Spleen (tissue), 11 donors: ENCODE measurements at regions not wholly inside any gene's neighbourhood (a gene's known extent, or its start where the extent isn't known, plus 50 kb on each side); places are given as distances from the start of the nearest gene placed in this dataset.

Experiments used
- DNase-seq: peaks from one replicate; pipeline ENCODE4 v3.0.0-alpha.2; 2020
- H3K27ac ChIP-seq, 8 donors: fragments of 200-600 bp; sonication (generic) in 7 of 8; 1 replicate in 4 of 8; 2 replicates in 4 of 8; pipeline versions ENCODE4 v1.5.0 to v1.8.0; 2016 to 2021; ENCODE audit warnings: inconsistent platforms in 4 of 8, mild to moderate bottlenecking in 4 of 8, moderate library complexity in 1 of 8
- H3K27me3 ChIP-seq, 7 donors: fragments of 200-600 bp; sonication (generic) in 6 of 7; replicated peaks in 1 of 7; 1 replicate in 4 of 7; 2 replicates in 3 of 7; pipeline versions ENCODE4 v1.5.0 to v1.8.0; 2016 to 2021; ENCODE audit warnings: inconsistent platforms in 3 of 7, mild to moderate bottlenecking in 1 of 7
- H3K36me3 ChIP-seq, 6 donors: fragments of 200-600 bp; sonication (generic) in 5 of 6; 1 replicate in 4 of 6; 2 replicates in 2 of 6; pipeline versions ENCODE4 v1.5.0 to v1.8.0; 2016 to 2021; ENCODE audit warnings: inconsistent platforms in 2 of 6
- H3K4me1 ChIP-seq, 6 donors: fragments of 200-600 bp; sonication (generic) in 5 of 6; 1 replicate in 3 of 6; 2 replicates in 3 of 6; pipeline versions ENCODE4 v1.5.0 to v1.8.0; 2016 to 2021; ENCODE audit warnings: inconsistent platforms in 3 of 6
- H3K4me3 ChIP-seq, 8 donors: fragments of 200-600 bp; sonication (generic) in 7 of 8; 1 replicate in 4 of 8; 2 replicates in 4 of 8; pipeline versions ENCODE4 v1.5.0 to v1.8.0; 2016 to 2021; ENCODE audit warnings: inconsistent platforms in 4 of 8, mild to moderate bottlenecking in 4 of 8, moderate library complexity in 2 of 8
- H3K9me3 ChIP-seq, 8 donors: fragments of 200-600 bp; sonication (generic) in 7 of 8; 1 replicate in 4 of 8; 2 replicates in 4 of 8; pipeline versions ENCODE4 v1.5.0 to v1.8.0; 2016 to 2021; ENCODE audit warnings: inconsistent platforms in 4 of 8
- CTCF ChIP-seq, 11 experiments: fragments of 200-600 bp in 7 of 11; fragments of 450-650 bp in 4 of 11; sonication (generic) in 4 of 11; IDR thresholded peaks in 8 of 11; conservative IDR thresholded peaks in 3 of 11; 1 replicate in 7 of 11; 2 replicates in 4 of 11; pipeline versions ENCODE4 v1.4.0 to v1.8.0; 2016 to 2021; ENCODE audit warnings: antibody characterized with exemption in 11 of 11, inconsistent platforms in 4 of 11, mild to moderate bottlenecking in 1 of 11
- POLR2A ChIP-seq, 3 donors: fragments of 450-650 bp; IDR thresholded peaks; one replicate each; pipeline ENCODE4 v1.5.1; 2017; ENCODE audit warnings: antibody characterized with exemption in 3 of 3, mild to moderate bottlenecking in 1 of 3
- POLR2AphosphoS5 ChIP-seq, 3 donors: sonication (generic); formaldehyde crosslinking; IDR thresholded peaks; one replicate each; pipeline ENCODE4 v1.5.1; 2017; ENCODE audit warnings: antibody characterized with exemption in 3 of 3
- WGBS, 5 donors: extraction: QIAGEN DNeasy Blood & Tissue Kit in 3 of 5; methylation state at CpG; one replicate each; pipeline versions ENCODE4 v1.1.5 to v1.1.7; 2013 to 2018; 5-methylcytosine and 5-hydroxymethylcytosine counted together
- intact Hi-C: fragments of 100-400 bp; cut with DNase I; formaldehyde crosslinking; loops from one replicate; pipeline ENCODE4 v1.15.0; 2023; ENCODE audit warnings: low total_unique reads
- donor health status: healthy with polysubstance abuse.
- donor health status: DM: no; HTN: no; CAD: no; lungs with moderate emphysema.
- donor health status: DM: no; HTN: no; CAD: no.
- donor health status: Bipolar disorder and iron deficiency.
- donor health status: healthy.
- donor health status: DM: no; HTN: no; CAD: no.
- donor health status: DM: yes; HTN: yes; CAD: no.

- 32 to 61% (median 57%) methylated on average over 2 of the region's 2 CpGs for WGBS, 5 donors
- intact Hi-C loops: no loop called here
- no peak overlapping the region for H3K4me3 ChIP-seq
- H3K4me1 ChIP-seq: no peaks in the 10 kb centered on the region
- TF ChIP-seq POLR2AphosphoS5 (IDR thresholded peaks at IDR 0.05) (no peak), CTCF (IDR thresholded peaks at IDR 0.05 in 8 of 11, conservative IDR thresholded peaks at IDR 0.05 in 3 of 11) (no peak), POLR2A (IDR thresholded peaks at IDR 0.05) (no peak)
- no peak overlapping the region for H3K27ac ChIP-seq
- DNase-seq: no peak
- no peaks in the 10 kb centered on the region for H3K36me3 ChIP-seq
- no peaks in the 10 kb centered on the region for H3K27me3 ChIP-seq
- peaks cover 0 to 30% (median 16%) of the 10 kb centered on the region in 8 donors for H3K9me3 ChIP-seq
Observed at GRCh38 chr1:195105281-195105680, 1503.0 kb downstream of the KCNT2 start.

- intact Hi-C loops: no loop called here
- Histone ChIP-seq H3K9me3 (peaks cover 0 to 13% (median 0%) of the 10 kb centered on the region in 8 donors), H3K4me3 (no peak overlapping the region), H3K4me1 (no peaks in the 10 kb centered on the region), H3K36me3 (no peaks in the 10 kb centered on the region), H3K27me3 (no peaks in the 10 kb centered on the region), H3K27ac (no peak overlapping the region)
- WGBS, 5 donors: 69 to 81% (median 73%) methylated on average over 3 to 4 of the region's 4 CpGs
- DNase-seq: no peak
- no peak for TF ChIP-seq POLR2A (IDR thresholded peaks at IDR 0.05)
- no peak for TF ChIP-seq CTCF (IDR thresholded peaks at IDR 0.05 in 8 of 11, conservative IDR thresholded peaks at IDR 0.05 in 3 of 11)
- TF ChIP-seq POLR2AphosphoS5 (IDR thresholded peaks at IDR 0.05): no peak
Observed at GRCh38 chr1:195097316-195097715, 1510.9 kb downstream of the KCNT2 start.

- TF ChIP-seq CTCF (IDR thresholded peaks at IDR 0.05 in 8 of 11, conservative IDR thresholded peaks at IDR 0.05 in 3 of 11) (no peak), POLR2A (IDR thresholded peaks at IDR 0.05) (no peak), POLR2AphosphoS5 (IDR thresholded peaks at IDR 0.05) (no peak)
- intact Hi-C loops: no loop called here
- H3K9me3 ChIP-seq: peaks cover 0 to 13% (median 0%) of the 10 kb centered on the region in 8 donors
- 74 to 88% (median 79%) methylated on average over 4 to 9 of the region's 9 CpGs for WGBS, 5 donors
- no peaks in the 10 kb centered on the region for H3K4me1 ChIP-seq
- no peaks in the 10 kb centered on the region for H3K36me3 ChIP-seq
- H3K4me3 ChIP-seq: no peak overlapping the region
- DNase-seq: no peak
- H3K27me3 ChIP-seq: no peaks in the 10 kb centered on the region
- no peak overlapping the region for H3K27ac ChIP-seq
Observed at GRCh38 chr1:195096051-195096521, 1512.2 kb downstream of the KCNT2 start.

- Histone ChIP-seq H3K27ac (no peak overlapping the region), H3K36me3 (no peaks in the 10 kb centered on the region), H3K9me3 (no peaks in the 10 kb centered on the region), H3K4me1 (no peaks in the 10 kb centered on the region), H3K27me3 (no peaks in the 10 kb centered on the region), H3K4me3 (no peak overlapping the region)
- intact Hi-C loops: no loop called here
- TF ChIP-seq CTCF (IDR thresholded peaks at IDR 0.05 in 8 of 11, conservative IDR thresholded peaks at IDR 0.05 in 3 of 11): no peak
- TF ChIP-seq POLR2A (IDR thresholded peaks at IDR 0.05): no peak
- no peak for TF ChIP-seq POLR2AphosphoS5 (IDR thresholded peaks at IDR 0.05)
- WGBS, 5 donors: 83 to 94% (median 89%) methylated on average over 3 of the region's 3 CpGs
- no peak for DNase-seq
Observed at GRCh38 chr1:195085196-195085595, 1523.0 kb downstream of the KCNT2 start.
